GM13976 (cell line): ENCODE measurements at regions not wholly inside any gene's neighbourhood (a gene's known extent, or its start where the extent isn't known, plus 50 kb on each side); places are given as distances from the start of the nearest gene placed in this dataset.

Experiments used
- DNase-seq: peaks from one replicate; pipeline ENCODE4 v3.0.0; 2012; ENCODE audit warnings: low spot score
- CTCF ChIP-seq: IDR thresholded peaks from 2 replicates; pipeline ENCODE4 v1.5.1; 2012; ENCODE audit warnings: borderline replicate concordance, mild to moderate bottlenecking; ENCODE audit not compliant: insufficient read depth; ENCODE audit errors: extremely low read depth, missing control alignments, control extremely low read depth
- in situ Hi-C: fragments of 300-500 bp; cut with MboI; formaldehyde crosslinking; loops from one replicate; pipeline ENCODE4 v1.12.0; 2022; ENCODE audit warnings: low sequenced_read_pairs, mixed read lengths, inconsistent platforms; ENCODE audit not compliant: unreplicated experiment

- TF ChIP-seq CTCF = no peak
- in situ Hi-C loops = no loop called here
- DNase-seq = no peak
These were observed 793.5 kb upstream of the HS6ST1 start for GRCh38 chr2:129112181-129112580.

- no peak for DNase-seq
- in situ Hi-C loops = no loop called here
These were observed 795.1 kb upstream of the HS6ST1 start for GRCh38 chr2:129113776-129114175.

GRCh38 chr2:129117434-129117833 is 798.8 kb upstream of the HS6ST1 start:
- DNase-seq = no peak
- in situ Hi-C loops = no loop called here
- no peak for TF ChIP-seq CTCF

More at GRCh38 chr2:129113776-129114175, 795.1 kb upstream of the HS6ST1 start:
- no peak for TF ChIP-seq CTCF

GRCh38 chr2:129118296-129118695 is 799.6 kb upstream of the HS6ST1 start:
- TF ChIP-seq CTCF = no peak
- in situ Hi-C loops = no loop called here
- DNase-seq = peak; percentile 43

GRCh38 chr2:129129087-129129486 is 810.4 kb upstream of the HS6ST1 start:
- in situ Hi-C loops = no loop called here
- TF ChIP-seq CTCF = no peak
- no peak for DNase-seq

GRCh38 chr2:129133692-129134641 is 815.3 kb upstream of the HS6ST1 start:
- TF ChIP-seq CTCF = no peak
- in situ Hi-C loops = no loop called here
- no peak for DNase-seq

GRCh38 chr2:129135017-129135416 is 816.3 kb upstream of the HS6ST1 start:
- no peak for TF ChIP-seq CTCF
- in situ Hi-C loops = no loop called here
- DNase-seq = no peak
